ENCODE measurements at regions not wholly inside any gene's neighbourhood (a gene's known extent, or its start where the extent isn't known, plus 50 kb on each side); places are given as distances from the start of the nearest gene placed in this dataset.

- Histone ChIP-seq H3K27me3 (ENCODE audit: control insufficient read depth, insufficient read depth, low read length) (no peaks in the 10 kb centered on the region), H3K27ac (ENCODE audit: low read length) (no peak overlapping the region), H3K4me1 (ENCODE audit: control insufficient read depth, insufficient read depth, low read length) (no peaks in the 10 kb centered on the region), H3K4me3 (ENCODE audit: low read length) (no peak overlapping the region), H3K36me3 (ENCODE audit: control insufficient read depth, insufficient read depth, low read length) (no peaks in the 10 kb centered on the region), H3K9me3 (ENCODE audit: control insufficient read depth, insufficient read depth, low read length) (no peaks in the 10 kb centered on the region)
- intact Hi-C loops (cut with micrococcal nuclease): no loop called here
- peaks cover 2 to 4% of the 10 kb centered on the region in 2 donors for H3K9me3 Mint-ChIP-seq
- H3K27me3 Mint-ChIP-seq (ENCODE audit: low read depth in 2 of 2): peaks cover 0 to 6% of the 10 kb centered on the region in 2 donors
- ATAC-seq (no peak), DNase-seq (no peak)
- no peaks in the 10 kb centered on the region for H3K36me3 Mint-ChIP-seq
- WGBS (ENCODE audit: insufficient coverage): 84% methylated on average over 5 of the region's 5 CpGs
- H3K27ac Mint-ChIP-seq: no peak overlapping the region
- H3K4me1 Mint-ChIP-seq: no peaks in the 10 kb centered on the region
- TF ChIP-seq CTCF (IDR thresholded peaks at IDR 0.05): no peak
- H3K4me3 Mint-ChIP-seq: no peak overlapping the region
Measured at GRCh38 chr2:152894051-152894450, 175.6 kb downstream of the ARL6IP6 start.

GRCh38 chr2:152890736-152891135, 172.3 kb downstream of the ARL6IP6 start:
- H3K27me3 Mint-ChIP-seq (ENCODE audit: low read depth in 2 of 2): peaks cover 0 to 3% of the 10 kb centered on the region in 2 donors
- no peaks in the 10 kb centered on the region for H3K36me3 Mint-ChIP-seq
- no peak overlapping the region for H3K27ac Mint-ChIP-seq
- no peaks in the 10 kb centered on the region for H3K36me3 ChIP-seq (ENCODE audit: control insufficient read depth, insufficient read depth, low read length)
- DNase-seq (no peak), ATAC-seq (no peak)
- H3K9me3 Mint-ChIP-seq: no peaks in the 10 kb centered on the region
- intact Hi-C loops (cut with micrococcal nuclease): no loop called here
- no peak overlapping the region for H3K4me3 ChIP-seq (ENCODE audit: low read length)
- H3K4me1 Mint-ChIP-seq: no peaks in the 10 kb centered on the region
- H3K27me3 ChIP-seq (ENCODE audit: control insufficient read depth, insufficient read depth, low read length): no peaks in the 10 kb centered on the region
- no peaks in the 10 kb centered on the region for H3K9me3 ChIP-seq (ENCODE audit: control insufficient read depth, insufficient read depth, low read length)
- no peak overlapping the region for H3K27ac ChIP-seq (ENCODE audit: low read length)
- H3K4me3 Mint-ChIP-seq: no peak overlapping the region
- 50% methylated on average over 2 of the region's 2 CpGs for WGBS (ENCODE audit: insufficient coverage)
- H3K4me1 ChIP-seq (ENCODE audit: control insufficient read depth, insufficient read depth, low read length): no peaks in the 10 kb centered on the region
- no peak for TF ChIP-seq CTCF (IDR thresholded peaks at IDR 0.05)

GRCh38 chr2:152883951-152884487, 165.6 kb downstream of the ARL6IP6 start:
- Mint-ChIP-seq H3K4me1 (no peaks in the 10 kb centered on the region), H3K36me3 (no peaks in the 10 kb centered on the region), H3K27me3 (ENCODE audit: low read depth in 2 of 2) (peaks cover 0 to 3% of the 10 kb centered on the region in 2 donors), H3K9me3 (peaks cover 0 to 2% of the 10 kb centered on the region in 2 donors), H3K4me3 (no peak overlapping the region), H3K27ac (no peak overlapping the region)
- no peak for ATAC-seq
- DNase-seq: no peak
- Histone ChIP-seq H3K27me3 (ENCODE audit: control insufficient read depth, insufficient read depth, low read length) (no peaks in the 10 kb centered on the region), H3K4me1 (ENCODE audit: control insufficient read depth, insufficient read depth, low read length) (no peaks in the 10 kb centered on the region), H3K9me3 (ENCODE audit: control insufficient read depth, insufficient read depth, low read length) (no peaks in the 10 kb centered on the region), H3K36me3 (ENCODE audit: control insufficient read depth, insufficient read depth, low read length) (no peaks in the 10 kb centered on the region), H3K4me3 (ENCODE audit: low read length) (no peak overlapping the region), H3K27ac (ENCODE audit: low read length) (no peak overlapping the region)
- intact Hi-C loops (cut with micrococcal nuclease): no loop called here
- WGBS (ENCODE audit: insufficient coverage): 64% methylated on average over 4 of the region's 4 CpGs
- TF ChIP-seq CTCF (IDR thresholded peaks at IDR 0.05): no peak

GRCh38 chr2:152881527-152881926, 163.1 kb downstream of the ARL6IP6 start:
- no peaks in the 10 kb centered on the region for H3K9me3 ChIP-seq (ENCODE audit: control insufficient read depth, insufficient read depth, low read length)
- intact Hi-C loops (cut with micrococcal nuclease): no loop called here
- no peaks in the 10 kb centered on the region for H3K27me3 ChIP-seq (ENCODE audit: control insufficient read depth, insufficient read depth, low read length)
- H3K4me1 Mint-ChIP-seq: no peaks in the 10 kb centered on the region
- no peak for ATAC-seq
- no peak overlapping the region for H3K27ac Mint-ChIP-seq
- TF ChIP-seq CTCF (IDR thresholded peaks at IDR 0.05): no peak
- peaks cover 0 to 2% of the 10 kb centered on the region in 2 donors for H3K9me3 Mint-ChIP-seq
- no peak for DNase-seq
- H3K36me3 ChIP-seq (ENCODE audit: control insufficient read depth, insufficient read depth, low read length): no peaks in the 10 kb centered on the region
- no peak overlapping the region for H3K4me3 Mint-ChIP-seq
- H3K4me3 ChIP-seq (ENCODE audit: low read length): no peak overlapping the region
- no peaks in the 10 kb centered on the region for H3K27me3 Mint-ChIP-seq (ENCODE audit: low read depth in 2 of 2)
- no peak overlapping the region for H3K27ac ChIP-seq (ENCODE audit: low read length)
- H3K36me3 Mint-ChIP-seq: no peaks in the 10 kb centered on the region
- H3K4me1 ChIP-seq (ENCODE audit: control insufficient read depth, insufficient read depth, low read length): no peaks in the 10 kb centered on the region
